ENCODE measurements at regions not wholly inside any gene's neighbourhood (a gene's known extent, or its start where the extent isn't known, plus 50 kb on each side); places are given as distances from the start of the nearest gene placed in this dataset.

GRCh38 chr2:147174824-147175254, 670.0 kb upstream of the ACVR2A start:
- FAIRE-seq, result no peak
- Histone ChIP-seq H3K36me3 (ENCODE audit: control insufficient read depth, insufficient read depth, low read length) (no peaks in the 10 kb centered on the region), H3K27me3 (ENCODE audit: control insufficient read depth, insufficient read depth, low read length) (no peaks in the 10 kb centered on the region), H3K4me3 (ENCODE audit: low read depth, low read length) (no peak overlapping the region)
- TF ChIP-seq CTCF (IDR thresholded peaks at IDR 0.05; ENCODE audit: insufficient read depth, low read length, severe bottlenecking), result no peak
- DNase-seq (ENCODE audit: low read depth), result no peak

- H3K36me3 ChIP-seq (ENCODE audit: control insufficient read depth, insufficient read depth, low read length), result no peaks in the 10 kb centered on the region
- DNase-seq (ENCODE audit: low read depth) (no peak), FAIRE-seq (no peak)
- H3K27me3 ChIP-seq (ENCODE audit: control insufficient read depth, insufficient read depth, low read length), result no peaks in the 10 kb centered on the region
- no peak overlapping the region for H3K4me3 ChIP-seq (ENCODE audit: low read depth, low read length)
- no peak for TF ChIP-seq CTCF (IDR thresholded peaks at IDR 0.05; ENCODE audit: insufficient read depth, low read length, severe bottlenecking)
These were observed 671.0 kb upstream of the ACVR2A start for GRCh38 chr2:147173798-147174197.

- no peak for TF ChIP-seq CTCF (IDR thresholded peaks at IDR 0.05; ENCODE audit: insufficient read depth, low read length, severe bottlenecking)
- Histone ChIP-seq H3K4me3 (ENCODE audit: low read depth, low read length) (no peak overlapping the region), H3K36me3 (ENCODE audit: control insufficient read depth, insufficient read depth, low read length) (no peaks in the 10 kb centered on the region), H3K27me3 (ENCODE audit: control insufficient read depth, insufficient read depth, low read length) (no peaks in the 10 kb centered on the region)
- peak; percentile 53 for DNase-seq (ENCODE audit: low read depth)
- FAIRE-seq, result peak; percentile 28
These were observed 671.6 kb upstream of the ACVR2A start for GRCh38 chr2:147173189-147173581.

- DNase-seq (ENCODE audit: low read depth), result no peak
- FAIRE-seq, result no peak
- no peaks in the 10 kb centered on the region for H3K36me3 ChIP-seq (ENCODE audit: control insufficient read depth, insufficient read depth, low read length)
- TF ChIP-seq CTCF (IDR thresholded peaks at IDR 0.05; ENCODE audit: insufficient read depth, low read length, severe bottlenecking), result no peak
- no peak overlapping the region for H3K4me3 ChIP-seq (ENCODE audit: low read depth, low read length)
- H3K27me3 ChIP-seq (ENCODE audit: control insufficient read depth, insufficient read depth, low read length), result no peaks in the 10 kb centered on the region
These were observed 672.2 kb upstream of the ACVR2A start for GRCh38 chr2:147172493-147173188.

GRCh38 chr2:147171941-147172340, 672.9 kb upstream of the ACVR2A start:
- no peak for DNase-seq (ENCODE audit: low read depth)
- no peak for TF ChIP-seq CTCF (IDR thresholded peaks at IDR 0.05; ENCODE audit: insufficient read depth, low read length, severe bottlenecking)

GRCh38 chr2:147170932-147171331, 673.9 kb upstream of the ACVR2A start:
- no peak for FAIRE-seq
- no peak for DNase-seq (ENCODE audit: low read depth)
- H3K4me3 ChIP-seq (ENCODE audit: low read depth, low read length), result no peak overlapping the region
- no peak for TF ChIP-seq CTCF (IDR thresholded peaks at IDR 0.05; ENCODE audit: insufficient read depth, low read length, severe bottlenecking)
- no peaks in the 10 kb centered on the region for H3K27me3 ChIP-seq (ENCODE audit: control insufficient read depth, insufficient read depth, low read length)
- no peaks in the 10 kb centered on the region for H3K36me3 ChIP-seq (ENCODE audit: control insufficient read depth, insufficient read depth, low read length)

More at GRCh38 chr2:147171941-147172340, 672.9 kb upstream of the ACVR2A start:
- no peaks in the 10 kb centered on the region for H3K27me3 ChIP-seq (ENCODE audit: control insufficient read depth, insufficient read depth, low read length)
- no peak overlapping the region for H3K4me3 ChIP-seq (ENCODE audit: low read depth, low read length)
- no peaks in the 10 kb centered on the region for H3K36me3 ChIP-seq (ENCODE audit: control insufficient read depth, insufficient read depth, low read length)
- FAIRE-seq, result no peak

Data from bronchial epithelial cell (primary cell).